ENCODE measurements at regions not wholly inside any gene's neighbourhood (a gene's known extent, or its start where the extent isn't known, plus 50 kb on each side); places are given as distances from the start of the nearest gene placed in this dataset.

DNA sequence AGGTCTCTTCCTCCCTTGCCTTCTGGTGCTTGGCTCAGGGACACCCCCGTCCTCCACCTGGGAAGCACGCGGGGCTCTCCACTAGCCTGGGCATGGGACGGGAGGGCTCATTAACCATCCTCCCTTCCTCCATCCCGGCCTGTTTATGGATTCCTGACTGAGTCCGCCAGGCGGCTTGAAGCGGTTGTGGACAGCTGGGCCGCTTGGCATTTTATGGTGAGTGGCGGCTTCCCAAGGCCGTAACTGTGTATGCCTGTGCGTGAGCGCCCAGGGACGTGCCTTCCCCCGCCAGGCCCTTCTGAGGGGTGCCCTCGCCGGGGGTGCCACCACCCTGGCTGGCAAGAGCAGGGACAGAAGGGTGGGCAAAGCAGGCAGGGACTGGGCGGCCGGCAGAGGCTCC lies 202.8 kb downstream of the URI1 start:
- no peak overlapping the region for H3K27ac ChIP-seq (ENCODE audit: low read length in 2 of 2)
- intact Hi-C loops (cut with micrococcal nuclease): no loop called here
- no peak overlapping the region for H3K9ac ChIP-seq (ENCODE audit: low read length)
- DNase-seq (no peak), ATAC-seq (ENCODE audit: low read depth) (no peak)
- H3K27me3 ChIP-seq (replicated peaks in 1 of 4; ENCODE audit: control extremely low read depth in 1 of 4, control insufficient read depth in 3 of 4, insufficient read depth in 4 of 4, low read length in 3 of 4): no peaks in the 10 kb centered on the region
- H3K9me3 ChIP-seq (ENCODE audit: control extremely low read depth in 1 of 3, control insufficient read depth in 2 of 3, insufficient read depth in 1 of 3, low read length in 2 of 3): peaks cover 0 to 15% (median 0%) of the 10 kb centered on the region in 3 donors
- Mint-ChIP-seq H3K4me3 (no peak overlapping the region), H3K27ac (no peak overlapping the region), H3K4me1 (no peaks in the 10 kb centered on the region), H3K9me3 (ENCODE audit: insufficient read depth) (no peaks in the 10 kb centered on the region), H3K27me3 (no peaks in the 10 kb centered on the region)
- ChIA-PET CTCF (no interaction called here), POLR2A (no interaction called here)
- H3K4me2 ChIP-seq (replicated peaks; ENCODE audit: low read depth, low read length, poor library complexity, severe bottlenecking): no peak overlapping the region
- no peak overlapping the region for H2AFZ ChIP-seq (ENCODE audit: insufficient read depth, low read depth, low read length, poor library complexity, severe bottlenecking)
- H3K4me3 ChIP-seq (ENCODE audit: control extremely low read depth in 1 of 5, extremely low read depth in 1 of 5, insufficient read depth in 1 of 5, low read depth in 2 of 5, low read length in 4 of 5): no peak overlapping the region
- no peaks in the 10 kb centered on the region for H3K79me2 ChIP-seq (ENCODE audit: control insufficient read depth, insufficient read depth, low read length)
- no peaks in the 10 kb centered on the region for H4K20me1 ChIP-seq (ENCODE audit: control insufficient read depth, insufficient read depth, low read length, poor library complexity, severe bottlenecking)
- no peaks in the 10 kb centered on the region for H3K4me1 ChIP-seq (ENCODE audit: control insufficient read depth in 2 of 2, insufficient read depth in 2 of 2, low read length in 2 of 2)
- WGBS (ENCODE audit: insufficient coverage): 96% methylated on average over 14 of the region's 19 CpGs
- no peaks in the 10 kb centered on the region for H3K36me3 ChIP-seq (replicated peaks in 1 of 2; ENCODE audit: control extremely low read depth in 1 of 2, control insufficient read depth in 1 of 2, extremely low read depth in 1 of 2, insufficient read depth in 2 of 2, low read length in 1 of 2)
- TF ChIP-seq, protein P1, sequence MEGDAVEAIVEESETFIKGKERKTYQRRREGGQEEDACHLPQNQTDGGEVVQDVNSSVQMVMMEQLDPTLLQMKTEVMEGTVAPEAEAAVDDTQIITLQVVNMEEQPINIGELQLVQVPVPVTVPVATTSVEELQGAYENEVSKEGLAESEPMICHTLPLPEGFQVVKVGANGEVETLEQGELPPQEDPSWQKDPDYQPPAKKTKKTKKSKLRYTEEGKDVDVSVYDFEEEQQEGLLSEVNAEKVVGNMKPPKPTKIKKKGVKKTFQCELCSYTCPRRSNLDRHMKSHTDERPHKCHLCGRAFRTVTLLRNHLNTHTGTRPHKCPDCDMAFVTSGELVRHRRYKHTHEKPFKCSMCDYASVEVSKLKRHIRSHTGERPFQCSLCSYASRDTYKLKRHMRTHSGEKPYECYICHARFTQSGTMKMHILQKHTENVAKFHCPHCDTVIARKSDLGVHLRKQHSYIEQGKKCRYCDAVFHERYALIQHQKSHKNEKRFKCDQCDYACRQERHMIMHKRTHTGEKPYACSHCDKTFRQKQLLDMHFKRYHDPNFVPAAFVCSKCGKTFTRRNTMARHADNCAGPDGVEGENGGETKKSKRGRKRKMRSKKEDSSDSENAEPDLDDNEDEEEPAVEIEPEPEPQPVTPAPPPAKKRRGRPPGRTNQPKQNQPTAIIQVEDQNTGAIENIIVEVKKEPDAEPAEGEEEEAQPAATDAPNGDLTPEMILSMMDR (IDR thresholded peaks at IDR 0.05): no peak
- TF ChIP-seq EZH2 (IDR thresholded peaks at IDR 0.05; ENCODE audit: borderline replicate concordance, insufficient read depth, low read depth, low read length, poor library complexity, severe bottlenecking): no peak

DNA sequence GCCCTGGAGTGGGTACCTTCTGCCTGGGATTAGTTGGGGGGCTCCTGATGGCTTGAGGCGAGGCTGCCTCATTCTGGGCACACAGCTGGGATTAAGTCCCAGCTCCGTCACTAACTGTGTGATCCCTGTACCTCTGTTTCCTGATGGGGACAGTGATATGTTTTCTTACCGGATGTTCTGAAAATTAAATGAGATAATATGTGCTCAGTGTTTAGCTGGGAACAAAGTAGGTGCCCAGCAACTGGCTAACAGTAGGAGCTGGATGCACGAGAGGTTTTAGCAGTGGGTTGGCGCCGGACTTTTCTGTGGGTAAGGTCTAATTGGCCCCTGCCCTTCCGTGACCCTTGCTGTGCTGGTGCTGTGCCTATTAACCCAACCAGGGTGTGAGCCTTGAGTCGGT lies 203.4 kb downstream of the URI1 start:
- DNase-seq (no peak), ATAC-seq (ENCODE audit: low read depth) (no peak)
- Histone ChIP-seq H3K4me1 (ENCODE audit: control insufficient read depth in 2 of 2, insufficient read depth in 2 of 2, low read length in 2 of 2) (no peaks in the 10 kb centered on the region), H3K27me3 (replicated peaks in 1 of 4; ENCODE audit: control extremely low read depth in 1 of 4, control insufficient read depth in 3 of 4, insufficient read depth in 4 of 4, low read length in 3 of 4) (no peaks in the 10 kb centered on the region), H3K4me3 (ENCODE audit: control extremely low read depth in 1 of 5, extremely low read depth in 1 of 5, insufficient read depth in 1 of 5, low read depth in 2 of 5, low read length in 4 of 5) (no peak overlapping the region), H3K36me3 (replicated peaks in 1 of 2; ENCODE audit: control extremely low read depth in 1 of 2, control insufficient read depth in 1 of 2, extremely low read depth in 1 of 2, insufficient read depth in 2 of 2, low read length in 1 of 2) (no peaks in the 10 kb centered on the region), H3K27ac (ENCODE audit: low read length in 2 of 2) (no peak overlapping the region), H3K79me2 (ENCODE audit: control insufficient read depth, insufficient read depth, low read length) (no peaks in the 10 kb centered on the region), H4K20me1 (ENCODE audit: control insufficient read depth, insufficient read depth, low read length, poor library complexity, severe bottlenecking) (no peaks in the 10 kb centered on the region), H2AFZ (ENCODE audit: insufficient read depth, low read depth, low read length, poor library complexity, severe bottlenecking) (no peak overlapping the region), H3K9ac (ENCODE audit: low read length) (no peak overlapping the region), H3K9me3 (ENCODE audit: control extremely low read depth in 1 of 3, control insufficient read depth in 2 of 3, insufficient read depth in 1 of 3, low read length in 2 of 3) (peaks cover 0 to 16% (median 0%) of the 10 kb centered on the region in 3 donors), H3K4me2 (replicated peaks; ENCODE audit: low read depth, low read length, poor library complexity, severe bottlenecking) (no peak overlapping the region)
- no peaks in the 10 kb centered on the region for H3K27me3 Mint-ChIP-seq
- 88% methylated on average over 8 of the region's 8 CpGs for WGBS (ENCODE audit: insufficient coverage)
- ChIA-PET CTCF (no interaction called here), POLR2A (no interaction called here)
- H3K27ac Mint-ChIP-seq: no peak overlapping the region
- no peaks in the 10 kb centered on the region for H3K9me3 Mint-ChIP-seq (ENCODE audit: insufficient read depth)
- intact Hi-C loops (cut with micrococcal nuclease): no loop called here
- no peaks in the 10 kb centered on the region for H3K4me1 Mint-ChIP-seq
- no peak overlapping the region for H3K4me3 Mint-ChIP-seq
- no peak for TF ChIP-seq EZH2 (IDR thresholded peaks at IDR 0.05; ENCODE audit: borderline replicate concordance, insufficient read depth, low read depth, low read length, poor library complexity, severe bottlenecking)
- TF ChIP-seq, protein P1 (IDR thresholded peaks at IDR 0.05): no peak
